Ascending aorta (tissue), 2 donors: ENCODE measurements at regions not wholly inside any gene's neighbourhood (a gene's known extent, or its start where the extent isn't known, plus 50 kb on each side); places are given as distances from the start of the nearest gene placed in this dataset.

Experiments used
- DNase-seq, 2 donors: peaks; one replicate each; pipeline ENCODE4 v3.0.0-alpha.2; 2019; ENCODE audit warnings: low spot score in 2 of 2
- H3K27ac ChIP-seq, 2 donors: fragments of 200-600 bp; sonication (generic); one replicate each; pipeline ENCODE4 v1.5.1; 2016 to 2017; ENCODE audit warnings: mild to moderate bottlenecking in 1 of 2
- H3K27me3 ChIP-seq: fragments of 200-600 bp; sonication (generic); one replicate; pipeline ENCODE4 v1.5.1; 2017
- H3K36me3 ChIP-seq, 2 donors: fragments of 200-600 bp; sonication (generic); one replicate each; pipeline ENCODE4 v1.5.1; 2016
- H3K4me1 ChIP-seq, 2 donors: fragments of 200-600 bp; sonication (generic); one replicate each; pipeline ENCODE4 v1.5.1; 2016 to 2017; ENCODE audit warnings: mild to moderate bottlenecking in 1 of 2
- H3K4me3 ChIP-seq, 2 donors: fragments of 200-600 bp; sonication (generic); one replicate each; pipeline ENCODE4 v1.5.1; 2016 to 2017; ENCODE audit warnings: mild to moderate bottlenecking in 1 of 2
- H3K9me3 ChIP-seq, 2 donors: fragments of 200-600 bp; sonication (generic); one replicate each; pipeline ENCODE4 v1.5.1; 2016
- CTCF ChIP-seq, 3 experiments: fragments of 200-600 bp in 2 of 3; fragments of 450-650 bp in 1 of 3; sonication (generic) in 2 of 3; IDR thresholded peaks; one replicate each; pipeline ENCODE4 v1.5.1; 2016 to 2019; ENCODE audit warnings: antibody characterized with exemption in 3 of 3, mild to moderate bottlenecking in 1 of 3, moderate library complexity in 1 of 3
- intact Hi-C: fragments of 100-400 bp; cut with DNase I; formaldehyde crosslinking; loops from one replicate; pipeline ENCODE4 v1.15.1; 2023

- intact Hi-C loops: no loop called here
- H3K9me3 ChIP-seq: no peaks in the 10 kb centered on the region
- H3K27me3 ChIP-seq: no peaks in the 10 kb centered on the region
- no peak overlapping the region for H3K4me3 ChIP-seq
- no peak for DNase-seq
- H3K36me3 ChIP-seq: no peaks in the 10 kb centered on the region
- TF ChIP-seq CTCF (IDR thresholded peaks at IDR 0.05): no peak
- no peak overlapping the region for H3K27ac ChIP-seq
- no peaks in the 10 kb centered on the region for H3K4me1 ChIP-seq
Measured at GRCh38 chr5:163908253-163908652, 402.8 kb downstream of the MAT2B start.

GRCh38 chr5:163910226-163910625, 404.8 kb downstream of the MAT2B start:
- DNase-seq: no peak
- Histone ChIP-seq H3K27me3 (no peaks in the 10 kb centered on the region), H3K36me3 (no peaks in the 10 kb centered on the region), H3K9me3 (no peaks in the 10 kb centered on the region), H3K4me1 (no peaks in the 10 kb centered on the region), H3K27ac (no peak overlapping the region), H3K4me3 (no peak overlapping the region)
- intact Hi-C loops: no loop called here
- no peak for TF ChIP-seq CTCF (IDR thresholded peaks at IDR 0.05)

- Histone ChIP-seq H3K27ac (no peak overlapping the region), H3K36me3 (no peaks in the 10 kb centered on the region), H3K4me3 (no peak overlapping the region), H3K9me3 (no peaks in the 10 kb centered on the region), H3K27me3 (no peaks in the 10 kb centered on the region), H3K4me1 (no peaks in the 10 kb centered on the region)
- no peak for DNase-seq
- no peak for TF ChIP-seq CTCF (IDR thresholded peaks at IDR 0.05)
- intact Hi-C loops: no loop called here
Measured at GRCh38 chr5:163912046-163912445, 406.6 kb downstream of the MAT2B start.

- no peaks in the 10 kb centered on the region for H3K27me3 ChIP-seq
- no peak overlapping the region for H3K4me3 ChIP-seq
- TF ChIP-seq CTCF (IDR thresholded peaks at IDR 0.05): no peak
- H3K27ac ChIP-seq: no peak overlapping the region
- intact Hi-C loops: no loop called here
- no peak for DNase-seq
- no peaks in the 10 kb centered on the region for H3K36me3 ChIP-seq
- no peaks in the 10 kb centered on the region for H3K4me1 ChIP-seq
- no peaks in the 10 kb centered on the region for H3K9me3 ChIP-seq
Measured at GRCh38 chr5:163913548-163913947, 408.1 kb downstream of the MAT2B start.

GRCh38 chr5:163914910-163915309, 409.5 kb downstream of the MAT2B start:
- intact Hi-C loops: no loop called here
- Histone ChIP-seq H3K4me3 (no peak overlapping the region), H3K36me3 (no peaks in the 10 kb centered on the region), H3K27me3 (no peaks in the 10 kb centered on the region), H3K27ac (no peak overlapping the region), H3K9me3 (no peaks in the 10 kb centered on the region), H3K4me1 (no peaks in the 10 kb centered on the region)
- no peak for DNase-seq
- TF ChIP-seq CTCF (IDR thresholded peaks at IDR 0.05): no peak

GRCh38 chr5:163915481-163915961, 410.1 kb downstream of the MAT2B start:
- no peak for DNase-seq
- Histone ChIP-seq H3K9me3 (no peaks in the 10 kb centered on the region), H3K27me3 (no peaks in the 10 kb centered on the region), H3K4me1 (no peaks in the 10 kb centered on the region), H3K4me3 (no peak overlapping the region), H3K36me3 (no peaks in the 10 kb centered on the region), H3K27ac (no peak overlapping the region)
- no peak for TF ChIP-seq CTCF (IDR thresholded peaks at IDR 0.05)
- intact Hi-C loops: no loop called here
